ENCODE measurements at regions not wholly inside any gene's neighbourhood (a gene's known extent, or its start where the extent isn't known, plus 50 kb on each side); places are given as distances from the start of the nearest gene placed in this dataset.
"Not testable (repeated sequence)": the region's sequence is repeated elsewhere in the genome, so short reads cannot be mapped to it uniquely, and the experiment has no call there.

- FAIRE-seq: no peak
Observed at GRCh38 chr4:60396341-60397049, 803.6 kb upstream of the ADGRL3 start.

DNA sequence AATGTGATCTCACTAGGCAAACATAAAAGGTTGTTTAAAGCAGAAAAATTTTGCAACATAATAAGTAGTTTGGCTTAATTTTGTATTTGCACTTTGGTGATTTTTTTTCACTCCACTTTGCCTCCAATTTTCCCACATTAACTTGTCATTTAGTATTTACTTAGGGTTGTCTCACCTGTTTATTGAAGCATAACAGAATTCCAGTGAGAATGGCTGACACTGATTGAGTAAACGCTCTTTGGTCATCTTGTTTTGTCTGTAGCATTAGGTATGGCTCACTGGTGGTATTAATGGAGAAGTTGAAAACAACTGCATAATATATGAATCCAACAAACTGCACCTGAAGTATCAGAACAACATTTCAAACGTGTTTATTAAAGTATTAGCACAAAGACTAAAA is 799.5 kb upstream of the ADGRL3 start:
- FAIRE-seq: no peak

DNA sequence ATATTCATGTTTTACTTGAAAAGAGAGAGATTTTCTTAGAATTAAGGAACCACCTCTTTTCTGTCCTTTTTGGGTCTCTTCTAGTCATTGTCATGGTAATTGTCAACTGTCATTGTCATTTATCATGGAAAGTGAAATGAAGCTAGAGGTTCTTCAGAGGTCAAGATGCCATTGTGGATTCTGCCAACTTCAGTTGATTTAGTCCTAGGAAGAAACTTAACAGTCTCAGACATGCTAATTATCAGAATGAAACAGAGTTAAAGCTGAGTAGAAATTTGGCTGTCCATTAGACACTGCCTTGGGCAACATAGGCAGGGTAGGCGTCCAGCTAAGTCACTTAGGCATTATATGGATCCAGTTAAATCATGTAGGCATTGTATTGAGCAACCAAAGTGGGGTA is 796.1 kb upstream of the ADGRL3 start:
- FAIRE-seq: no peak

GRCh38 chr4:60422439-60422838 is 777.7 kb upstream of the ADGRL3 start:
- no peak for FAIRE-seq

DNA sequence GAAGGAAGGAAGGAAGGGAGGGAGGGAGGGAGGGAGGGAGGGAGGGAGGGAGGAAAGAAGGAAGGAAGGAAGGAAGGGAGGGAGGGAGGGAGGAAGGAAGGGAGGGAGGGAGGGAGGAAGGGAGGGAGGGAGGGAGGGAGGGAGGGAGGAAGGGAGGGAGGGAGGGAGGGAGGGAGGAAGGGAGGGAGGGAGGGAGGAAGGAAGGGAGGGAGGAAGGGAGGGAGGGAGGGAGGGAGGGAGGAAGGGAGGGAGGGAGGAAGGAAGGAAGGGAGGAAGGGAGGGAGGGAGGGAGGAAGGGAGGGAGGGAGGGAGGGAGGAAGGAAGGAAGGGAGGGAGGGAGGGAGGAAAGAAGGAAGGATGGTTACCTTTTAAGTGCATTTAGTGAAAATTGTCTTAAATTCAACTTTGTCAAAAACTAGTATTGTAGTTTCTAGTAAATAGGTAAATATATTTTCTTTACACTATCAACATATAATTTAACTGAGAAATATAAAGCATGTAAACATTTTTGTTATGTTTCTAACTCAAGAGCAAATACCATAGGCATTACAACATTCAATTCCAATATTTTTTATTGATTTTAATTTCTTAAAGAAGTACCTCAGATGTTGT is 776.4 kb upstream of the ADGRL3 start:
- not testable (repeated sequence) for FAIRE-seq

- FAIRE-seq: no peak
Observed at GRCh38 chr4:60432911-60433310, 767.2 kb upstream of the ADGRL3 start.

DNA sequence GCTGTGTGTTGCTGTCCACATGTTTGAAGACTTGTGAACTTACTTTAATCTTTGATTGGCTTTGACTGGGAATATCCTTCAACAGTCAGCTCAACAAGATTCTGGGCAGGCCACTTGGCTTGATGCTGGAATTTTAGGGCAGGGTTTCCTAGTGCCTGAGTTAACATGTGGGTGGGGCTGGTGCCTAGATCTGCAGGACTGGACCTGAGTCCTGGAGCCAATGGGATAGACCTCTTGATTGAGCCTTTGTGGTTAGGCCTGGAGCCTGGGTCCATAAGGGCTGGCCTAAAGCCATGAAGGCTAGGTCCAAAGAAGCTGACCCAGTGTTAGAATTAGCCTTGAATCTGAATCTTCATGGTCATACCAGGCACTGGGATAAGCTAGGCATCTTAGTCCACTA is 757.1 kb upstream of the ADGRL3 start:
- FAIRE-seq: no peak

DNA sequence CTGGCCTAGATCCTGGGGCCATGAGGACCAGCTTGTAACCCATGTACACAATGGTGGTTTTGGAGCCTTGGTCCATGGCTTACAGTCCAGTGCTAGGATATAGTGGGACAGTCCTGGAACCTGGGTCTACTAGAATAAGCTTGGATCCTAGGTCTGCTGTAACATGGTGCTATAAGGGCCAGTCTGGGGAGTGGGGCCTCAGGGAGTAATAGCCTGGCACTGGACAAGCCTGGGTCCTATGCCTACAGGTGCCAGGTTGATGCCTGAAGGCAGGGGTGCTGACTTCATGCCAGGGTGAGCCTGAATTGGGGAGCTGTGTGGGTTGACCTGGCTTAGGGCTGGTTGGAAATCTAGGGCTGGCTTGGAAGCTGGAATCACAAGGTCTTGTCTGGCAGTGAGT is 756.3 kb upstream of the ADGRL3 start:
- no peak for FAIRE-seq

- no peak for FAIRE-seq
Observed at GRCh38 chr4:60450054-60450453, 750.1 kb upstream of the ADGRL3 start.

GRCh38 chr4:60452266-60452665 is 747.9 kb upstream of the ADGRL3 start:
- FAIRE-seq: no peak

- no peak for FAIRE-seq
Observed at GRCh38 chr4:60455380-60455779, 744.7 kb upstream of the ADGRL3 start.

GRCh38 chr4:60461551-60461950 is 738.6 kb upstream of the ADGRL3 start:
- no peak for FAIRE-seq

- FAIRE-seq: no peak
Observed at GRCh38 chr4:60463857-60464502, 736.1 kb upstream of the ADGRL3 start.

DNA sequence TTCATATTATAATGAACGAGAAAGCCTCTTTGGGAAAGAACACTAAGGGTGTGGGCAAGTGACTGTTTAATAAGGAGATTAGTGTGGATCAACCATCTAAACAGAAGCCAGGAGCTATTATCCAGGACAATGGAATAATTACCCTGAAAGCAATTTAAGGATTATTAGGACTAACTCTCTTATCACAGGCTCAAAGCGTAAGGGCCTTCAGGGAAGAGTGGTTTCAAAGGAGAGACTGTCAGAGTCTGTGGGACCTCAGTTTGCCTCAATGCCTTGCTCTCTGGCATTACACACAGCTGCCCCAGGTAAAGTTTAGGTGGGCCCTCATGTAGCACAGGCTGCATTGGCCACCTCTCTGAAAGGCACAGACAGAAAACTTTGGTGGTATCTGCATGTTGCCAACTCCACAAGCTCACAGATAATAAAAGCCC is 717.2 kb upstream of the ADGRL3 start:
- FAIRE-seq: no peak

DNA sequence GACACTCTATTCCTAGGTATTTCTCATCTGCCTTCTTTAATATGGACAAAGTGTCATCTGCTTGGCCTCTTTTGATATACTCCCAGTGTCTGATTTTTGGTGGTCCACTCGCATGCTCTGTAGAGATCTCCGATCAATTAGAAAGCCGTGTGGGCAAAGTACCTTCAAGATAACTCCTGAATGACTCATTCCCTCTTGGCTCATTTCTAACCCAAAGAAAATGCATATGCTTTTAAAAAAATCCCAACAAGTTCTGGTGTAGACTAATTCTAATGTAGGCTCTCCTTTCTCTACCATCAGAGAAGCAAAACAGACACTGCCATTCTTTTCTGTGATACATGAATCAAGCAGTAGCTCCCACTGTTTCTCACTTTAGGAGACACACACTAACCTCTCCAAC is 714.9 kb upstream of the ADGRL3 start:
- FAIRE-seq: no peak

DNA sequence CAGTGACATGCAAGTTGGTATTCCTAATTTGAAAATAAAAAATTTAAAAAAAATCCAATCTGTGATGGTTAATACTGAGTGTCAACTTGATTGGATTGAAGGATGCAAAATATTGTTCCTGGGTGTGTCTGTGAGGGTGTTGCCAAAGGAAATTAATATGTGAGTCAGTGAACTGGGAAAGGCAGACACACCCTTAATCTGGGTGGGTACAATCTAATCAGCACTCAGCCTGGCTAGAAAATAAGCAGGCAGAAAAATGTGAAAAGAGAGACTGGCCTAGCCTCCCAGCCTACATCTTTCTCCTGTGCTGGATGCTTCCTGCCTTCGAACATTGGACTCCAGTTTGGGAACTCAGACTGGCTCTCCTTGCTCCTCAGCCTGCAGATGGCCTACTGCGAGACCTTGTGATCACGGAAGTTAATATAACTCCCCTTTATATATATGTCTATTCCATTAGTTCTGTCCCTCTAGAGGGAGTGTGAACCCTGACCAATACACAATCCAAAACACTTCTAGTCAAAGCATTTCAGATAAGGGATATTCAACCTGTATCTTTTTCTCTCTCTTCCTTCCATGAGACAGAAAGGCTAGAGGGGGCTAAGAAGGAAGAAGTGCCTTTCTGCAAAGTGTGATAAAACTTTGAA is 712.9 kb upstream of the ADGRL3 start:
- not testable (repeated sequence) for FAIRE-seq

- no peak for FAIRE-seq
Observed at GRCh38 chr4:60500810-60501209, 699.3 kb upstream of the ADGRL3 start.

DNA sequence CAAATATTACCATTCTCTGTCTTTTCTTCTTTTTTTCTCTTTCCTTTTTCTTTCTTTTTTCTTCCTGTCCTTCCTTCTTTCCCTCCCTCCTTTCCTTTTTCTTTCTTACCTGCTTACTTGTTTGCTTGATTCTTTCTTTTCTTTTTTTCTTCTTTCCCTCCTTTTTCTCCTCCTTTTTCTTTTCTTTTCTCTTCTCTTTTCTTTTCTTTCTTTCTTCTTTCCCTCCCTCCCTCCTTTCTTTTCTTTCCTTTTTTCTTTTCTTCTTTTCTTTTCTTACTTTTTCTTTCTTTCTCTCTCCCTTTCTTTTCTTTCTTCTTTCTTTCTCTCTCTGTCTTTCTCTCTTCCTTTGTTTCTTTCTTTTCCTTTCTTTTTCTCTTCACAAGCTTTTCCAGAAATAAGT is 697.4 kb upstream of the ADGRL3 start:
- no peak for FAIRE-seq

DNA sequence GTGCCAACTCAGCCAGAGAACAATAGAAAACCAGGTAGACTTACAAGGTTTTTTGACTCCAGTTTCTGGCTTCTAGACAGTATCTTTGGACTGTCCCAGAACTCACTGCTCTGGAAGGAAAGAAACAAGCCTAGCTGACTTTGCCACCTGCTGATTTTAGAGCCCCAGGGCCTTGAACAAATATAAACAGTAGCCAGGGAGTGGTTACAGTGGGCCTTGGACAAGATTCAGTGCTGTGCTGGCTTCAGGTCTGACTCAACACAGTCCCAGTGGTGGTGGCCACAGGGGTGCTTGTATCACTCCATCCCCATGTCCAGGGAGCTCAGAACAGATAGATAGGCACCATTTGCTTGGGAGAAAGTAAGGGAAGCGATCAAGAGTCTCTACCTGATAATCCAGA is 694.1 kb upstream of the ADGRL3 start:
- no peak for FAIRE-seq

DNA sequence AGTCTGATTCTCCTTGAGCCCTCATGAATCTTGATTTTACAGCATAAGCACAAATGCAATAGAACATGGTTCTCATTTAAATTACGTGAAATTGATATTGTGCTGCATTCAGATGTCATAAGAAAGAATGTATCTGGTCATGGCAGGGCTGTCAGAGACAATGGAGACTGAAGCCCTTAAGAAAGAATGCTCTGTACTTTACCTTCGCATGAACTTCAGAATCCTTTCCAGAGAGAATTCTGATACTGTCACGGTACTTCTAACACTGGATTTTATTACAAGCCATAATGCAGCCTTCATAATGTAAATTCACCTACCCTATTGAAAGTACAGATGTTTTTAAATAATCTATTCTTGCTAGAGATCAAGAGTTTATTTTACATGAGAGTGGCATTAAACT is 677.9 kb upstream of the ADGRL3 start:
- FAIRE-seq: no peak

DNA sequence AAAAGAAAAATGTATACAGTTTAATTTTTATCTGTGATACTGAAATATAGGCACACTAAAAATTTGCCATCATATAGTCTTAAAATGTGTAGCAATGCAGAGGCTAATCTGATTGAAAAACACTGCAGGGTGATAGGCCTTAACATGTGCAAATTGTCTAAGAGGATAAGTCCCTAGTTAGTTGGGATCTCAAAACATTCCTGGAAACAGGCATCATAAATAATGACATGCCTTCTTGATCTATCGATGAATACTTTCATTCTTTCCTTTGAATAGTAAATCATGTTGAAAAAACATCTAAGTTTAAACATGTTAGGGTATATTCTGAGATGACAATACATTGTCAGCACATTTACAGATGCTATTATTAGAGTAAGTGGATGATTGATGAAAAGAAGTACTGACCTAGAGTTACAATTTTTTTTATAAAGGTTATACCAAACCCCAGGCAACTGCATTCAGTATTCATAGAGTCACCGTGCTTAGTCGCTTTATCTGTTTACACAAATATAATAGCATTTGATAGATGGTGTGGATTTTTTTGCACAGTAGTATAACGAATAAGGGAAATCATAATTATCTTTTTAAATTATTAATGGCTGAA is 668.2 kb upstream of the ADGRL3 start:
- FAIRE-seq: no peak

DNA sequence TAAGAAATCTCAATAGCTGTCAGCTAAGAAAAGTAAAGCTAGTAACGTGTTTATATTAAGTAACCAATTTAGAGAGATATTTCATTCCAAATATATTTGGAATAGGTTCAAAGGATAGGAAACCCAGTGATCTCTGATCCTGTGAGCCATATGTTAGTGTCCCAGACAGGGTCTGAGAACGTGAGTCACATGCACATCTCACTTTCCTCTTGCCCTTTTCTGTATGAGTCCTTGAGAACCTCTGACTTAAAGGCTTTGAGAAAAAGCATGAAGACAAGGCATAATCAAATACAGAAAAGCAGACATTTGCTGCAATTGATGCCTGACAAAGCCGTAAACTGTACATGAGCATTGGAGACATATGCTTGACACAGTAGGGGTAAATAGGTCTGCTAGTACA is 655.1 kb upstream of the ADGRL3 start:
- FAIRE-seq: no peak

GRCh38 chr4:60562334-60562733 is 637.8 kb upstream of the ADGRL3 start:
- FAIRE-seq: no peak

- FAIRE-seq: no peak
Observed at GRCh38 chr4:60565558-60565957, 634.6 kb upstream of the ADGRL3 start.
